CD4-positive, alpha-beta T cell treated with Interleukin-4 for 4 hours (primary cell): ENCODE measurements at regions not wholly inside any gene's neighbourhood (a gene's known extent, or its start where the extent isn't known, plus 50 kb on each side); places are given as distances from the start of the nearest gene placed in this dataset.
"Not testable (repeated sequence)": the region's sequence is repeated elsewhere in the genome, so short reads cannot be mapped to it uniquely, and the experiment has no call there.

ENCODE experiments used
- DNase-seq: peaks from one replicate; pipeline ENCODE4 v3.0.0-alpha.2; 2020

DNA sequence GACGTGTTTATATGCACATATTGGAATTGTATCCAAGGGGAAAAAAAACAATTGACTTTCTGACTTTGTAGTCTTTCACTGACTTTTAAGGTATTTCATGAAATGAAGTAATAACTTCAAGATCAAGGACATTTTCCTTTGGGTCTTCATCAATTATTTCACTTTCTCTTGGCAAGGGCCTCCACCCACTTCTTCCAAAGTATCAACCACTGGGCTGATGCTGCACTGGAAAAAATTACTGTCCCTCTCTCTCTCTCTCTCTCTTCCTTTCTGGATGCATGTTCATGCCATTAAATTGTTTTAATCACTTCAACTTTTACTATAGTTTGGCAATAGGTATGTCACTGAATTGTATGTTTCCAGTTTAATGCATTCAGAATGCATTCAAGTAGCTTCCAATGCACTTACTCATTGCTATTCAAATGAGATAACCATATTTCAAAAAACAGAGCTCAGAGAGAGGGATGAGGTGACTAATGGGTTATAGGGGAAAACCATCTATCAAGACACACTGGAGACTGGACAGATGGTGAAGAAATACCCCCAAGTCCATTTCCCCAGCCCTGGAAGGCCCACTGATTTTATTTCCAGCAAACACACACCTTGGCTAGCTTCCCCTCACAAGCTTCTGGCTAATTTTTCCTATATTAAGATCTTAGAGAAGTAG lies 585.3 kb downstream of the EBF1 start:
- no peak for DNase-seq

DNA sequence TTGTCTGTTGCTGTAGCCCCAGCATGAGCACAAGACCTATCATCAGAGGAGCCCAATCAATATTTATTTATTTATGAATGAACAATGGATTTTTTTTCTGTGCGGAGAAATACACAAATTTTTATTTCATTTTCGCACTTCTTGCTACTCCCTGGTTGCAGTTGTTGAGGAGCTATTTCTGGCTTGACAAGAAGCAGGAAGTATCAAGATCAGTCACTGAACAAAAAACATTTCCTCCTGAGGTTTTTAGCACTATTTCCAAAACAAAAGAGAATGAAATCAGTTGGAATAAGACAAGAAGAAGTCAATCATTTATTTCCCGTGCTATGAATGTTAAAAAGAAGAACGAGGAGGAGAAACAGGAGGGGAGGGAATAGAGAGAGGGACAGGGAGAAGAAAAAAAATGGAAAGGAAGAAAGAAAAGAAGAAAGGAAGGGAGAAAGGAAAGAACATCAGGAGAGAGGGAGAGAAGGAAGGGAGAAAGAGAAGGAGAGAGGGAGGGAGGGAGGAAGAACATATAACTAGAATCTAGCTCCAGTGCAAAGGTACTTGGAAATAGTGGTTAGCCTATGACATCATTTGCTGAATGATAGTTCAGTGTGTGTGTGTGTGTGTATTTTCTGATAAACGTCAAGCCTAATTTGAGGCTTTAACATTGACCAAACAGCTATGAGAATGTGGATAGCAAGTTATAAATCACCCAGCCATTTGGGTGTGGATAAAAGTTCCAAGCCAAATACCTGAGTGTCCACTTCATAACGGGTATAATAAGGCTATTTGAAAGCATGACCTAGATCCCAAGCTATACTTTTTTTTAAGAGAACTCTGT lies 586.0 kb downstream of the EBF1 start:
- DNase-seq, result no peak

DNA sequence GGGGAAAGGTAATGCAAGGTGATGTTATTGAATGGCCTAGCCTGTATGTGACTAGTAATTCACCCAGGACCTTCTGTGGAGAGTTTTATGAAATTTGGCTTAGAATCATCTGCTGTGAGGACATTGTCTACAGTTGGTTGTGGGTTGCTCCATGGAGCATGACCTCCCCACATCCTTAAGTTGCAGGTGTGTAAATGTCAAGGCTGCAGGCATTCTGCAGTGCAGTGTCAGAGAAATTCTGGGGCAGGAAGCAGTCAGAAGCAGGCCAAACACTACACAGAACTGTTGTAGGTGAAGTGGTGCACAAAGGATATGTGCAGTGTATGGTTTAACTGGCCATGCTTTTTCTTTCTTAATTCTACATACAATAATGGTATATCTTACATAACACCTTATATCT lies 588.3 kb downstream of the EBF1 start:
- DNase-seq, result no peak

DNA sequence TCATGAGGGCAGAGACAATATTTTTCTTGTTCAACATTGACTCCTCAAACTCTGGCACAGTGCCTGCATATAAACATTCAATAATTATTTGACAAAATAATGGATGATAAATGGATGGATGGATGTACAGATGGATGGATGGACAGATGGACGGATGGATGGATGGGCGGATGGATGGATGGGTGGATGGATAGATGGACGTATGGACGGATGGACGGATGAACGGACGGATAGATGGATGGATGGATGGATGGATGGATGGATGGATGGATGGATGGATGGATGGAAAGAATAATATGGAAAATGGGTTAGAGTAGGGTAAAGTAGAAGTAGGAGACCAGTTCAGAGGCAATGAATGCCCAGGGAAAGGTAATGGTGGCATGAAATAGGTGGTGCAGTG lies 589.2 kb downstream of the EBF1 start:
- no peak for DNase-seq

DNA sequence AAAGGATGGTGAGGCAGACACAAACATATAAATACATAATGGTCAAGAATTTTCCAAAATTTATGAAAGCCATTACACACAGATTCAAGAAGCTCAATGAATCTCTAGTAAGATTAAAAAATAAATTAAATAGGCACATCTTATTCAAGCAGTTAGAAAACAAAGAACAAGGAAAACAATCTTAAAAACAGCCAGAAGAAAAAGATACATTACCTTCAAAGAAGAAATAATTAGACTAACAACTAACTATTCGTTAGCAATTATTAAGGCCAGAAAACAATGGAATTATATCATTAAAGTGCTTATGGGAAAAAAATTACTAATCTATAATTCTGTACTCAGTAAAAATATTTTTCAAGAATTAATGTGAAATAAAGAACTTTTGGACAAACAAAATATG lies 593.1 kb downstream of the EBF1 start:
- DNase-seq, result no peak

DNA sequence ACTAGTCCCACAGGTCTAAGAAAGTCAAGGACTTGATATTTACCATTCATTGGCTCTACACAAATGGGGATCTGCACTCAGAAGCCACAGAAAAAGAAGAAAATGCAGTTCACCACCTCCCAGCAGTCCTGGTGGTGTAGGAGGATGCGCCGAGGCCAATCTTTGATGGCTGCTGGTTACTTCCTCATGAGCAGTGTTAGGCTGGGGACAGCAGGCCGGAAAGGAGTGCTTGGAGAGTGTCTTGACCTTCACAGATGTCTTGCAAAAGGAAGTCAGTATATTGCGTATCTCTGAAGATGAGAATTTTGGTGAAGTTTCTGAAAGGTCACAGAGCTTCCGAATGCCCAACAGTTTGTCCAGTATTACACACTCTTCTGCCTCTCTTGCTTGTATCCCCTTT lies 597.0 kb downstream of the EBF1 start:
- DNase-seq, result no peak

DNA sequence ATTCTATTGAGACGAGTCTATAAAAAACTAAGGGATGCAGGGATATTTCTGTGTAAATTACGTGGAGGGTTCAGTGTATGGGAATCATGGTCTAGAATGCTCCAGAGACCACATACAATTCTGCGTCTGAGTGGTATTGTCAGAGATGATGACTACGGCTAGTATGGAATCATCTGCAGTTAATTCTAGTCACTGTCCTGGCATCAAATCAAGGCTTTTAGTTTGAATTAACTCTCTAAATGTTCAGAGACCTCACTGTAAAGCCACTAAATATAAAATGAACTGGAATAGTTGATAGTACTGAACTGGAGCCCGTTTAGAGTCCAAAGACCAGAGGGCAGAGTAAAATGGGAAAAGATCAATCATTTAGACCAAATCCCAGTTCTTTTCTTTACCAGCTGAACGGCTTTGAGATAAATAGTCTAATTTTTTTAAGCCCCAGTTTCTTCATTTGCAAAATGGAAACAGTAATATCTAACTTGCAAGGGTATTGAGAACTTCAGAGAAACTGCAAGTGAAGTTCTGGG lies 599.8 kb downstream of the EBF1 start:
- no peak for DNase-seq

DNA sequence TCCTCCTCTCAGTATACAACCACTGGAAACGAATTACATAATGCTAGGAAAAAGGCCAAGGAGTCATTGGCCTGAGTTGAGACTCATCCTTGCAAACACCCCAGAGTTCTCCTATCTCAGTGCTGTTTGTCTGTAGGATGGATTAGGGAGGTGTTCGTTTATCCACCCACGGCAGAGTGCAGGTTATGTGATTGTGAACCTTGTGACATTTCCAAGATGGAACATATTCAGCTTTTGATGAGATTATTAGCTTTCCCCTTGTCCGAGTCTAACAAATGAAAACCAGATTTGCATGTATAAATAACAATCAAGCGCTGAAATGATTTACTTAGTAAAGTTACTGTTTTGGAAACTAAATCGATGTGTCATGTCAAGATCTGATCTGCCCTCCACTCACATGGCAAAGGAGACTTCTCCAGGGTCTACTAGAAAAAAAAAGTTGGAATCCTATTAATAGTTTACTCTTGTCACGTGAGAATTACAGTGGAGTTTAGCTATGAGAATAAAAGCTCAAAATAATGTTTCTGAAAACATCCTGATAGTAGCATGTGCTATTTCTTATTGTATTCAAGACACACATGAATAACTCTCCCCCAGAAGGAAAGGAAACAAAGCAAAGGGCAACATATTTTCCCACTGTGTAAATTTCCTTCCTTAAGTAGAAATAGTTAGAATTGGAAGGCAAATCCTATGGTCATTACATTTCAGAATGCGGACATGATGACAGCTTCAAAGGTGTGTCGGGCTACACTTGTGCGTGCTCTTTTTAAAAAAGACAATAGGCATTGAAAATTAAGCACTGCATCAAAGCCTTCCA lies 600.4 kb downstream of the EBF1 start:
- no peak for DNase-seq

DNA sequence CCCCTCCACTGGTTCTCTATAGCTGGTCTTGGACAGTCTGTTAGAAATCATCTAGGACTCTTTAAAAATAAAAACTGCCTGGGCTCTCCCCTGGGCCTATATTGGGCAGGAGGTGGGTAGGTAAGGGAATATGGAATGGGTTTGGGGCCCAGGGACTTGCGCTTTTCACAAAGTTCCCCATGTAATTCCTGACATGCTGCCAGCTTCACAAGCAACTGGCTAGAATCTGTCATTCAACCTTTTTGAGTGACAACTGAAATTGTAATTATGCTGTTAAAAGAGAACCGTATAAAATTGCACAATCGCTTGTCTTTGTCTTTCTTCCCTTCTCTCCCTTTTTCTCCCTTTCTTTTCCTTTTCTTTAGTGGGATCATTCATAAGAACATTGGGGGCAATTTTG lies 603.1 kb downstream of the EBF1 start:
- DNase-seq, result no peak

DNA sequence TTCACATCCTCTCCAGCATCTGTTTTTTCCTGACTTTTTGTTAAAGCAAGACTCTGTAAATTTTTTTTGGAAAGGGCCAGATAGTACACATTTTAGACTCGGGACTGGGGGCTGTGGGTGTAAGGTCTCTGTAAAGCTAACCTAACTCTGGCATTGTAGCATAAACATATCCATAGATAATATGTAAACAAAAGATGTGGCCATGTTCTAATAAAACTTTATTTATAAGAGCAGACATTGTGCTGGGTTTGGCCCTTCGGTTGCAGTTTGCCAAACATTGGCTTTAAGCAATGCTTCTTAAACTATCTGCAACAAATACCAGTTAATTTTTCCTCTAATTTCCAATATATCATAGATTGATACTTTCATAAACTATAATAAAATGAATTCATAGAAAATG lies 605.2 kb downstream of the EBF1 start:
- no peak for DNase-seq

DNA sequence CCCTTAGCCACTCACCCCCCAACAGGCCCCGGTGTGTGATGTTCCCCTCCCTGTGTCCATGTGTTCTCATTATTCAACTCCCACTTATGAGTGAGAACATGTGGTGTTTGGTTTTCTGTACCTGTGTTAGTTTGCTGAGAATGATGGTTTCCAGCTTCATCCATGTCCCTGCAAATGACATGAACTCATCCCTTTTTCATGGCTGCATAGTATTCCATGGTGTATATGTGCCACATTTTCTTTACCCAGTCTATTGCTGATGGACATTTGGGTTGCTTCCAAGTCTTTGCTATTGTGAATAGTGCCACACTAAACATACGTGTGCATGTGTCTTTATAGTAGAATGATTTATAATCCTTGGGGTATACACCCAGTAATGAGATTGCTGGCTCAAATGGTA lies 605.7 kb downstream of the EBF1 start:
- not testable (repeated sequence) for DNase-seq

DNA sequence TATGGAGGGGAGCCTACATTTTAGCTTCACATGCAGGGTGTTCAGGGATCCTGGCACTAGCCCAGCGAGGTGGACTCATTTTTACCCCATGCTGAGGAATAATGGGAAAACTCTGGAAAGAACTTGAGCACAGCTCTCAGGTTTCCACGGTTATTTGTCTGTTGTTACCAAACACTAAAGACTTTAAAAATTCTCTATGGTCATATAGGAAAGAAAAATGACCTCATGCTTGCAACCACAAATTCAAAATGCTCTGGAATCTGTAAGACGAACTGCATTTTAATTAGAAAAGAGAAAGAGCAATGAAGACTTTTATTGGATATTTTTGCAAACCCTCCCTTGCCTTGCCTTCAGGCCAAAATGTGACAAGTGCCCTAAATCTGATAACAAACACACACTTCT lies 606.9 kb downstream of the EBF1 start:
- DNase-seq, result no peak

DNA sequence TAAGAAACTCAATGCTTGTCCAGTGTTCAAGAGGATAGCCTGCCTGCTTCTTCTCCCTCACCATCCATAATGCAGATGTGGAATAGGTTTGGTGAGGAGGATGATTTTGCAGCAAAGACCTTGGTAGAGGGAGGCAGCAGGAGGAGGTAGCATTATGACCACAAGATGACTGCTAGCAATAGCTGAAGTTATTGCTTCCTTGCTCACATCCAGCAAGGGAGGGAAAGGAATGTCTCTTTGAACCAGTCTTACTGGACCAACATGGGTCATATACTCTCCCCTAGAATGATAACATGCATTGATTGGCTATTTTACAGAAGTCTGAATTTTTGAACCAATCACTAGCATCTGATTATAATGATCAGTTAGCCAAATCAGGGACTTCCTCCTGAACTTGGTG lies 607.6 kb downstream of the EBF1 start:
- no peak for DNase-seq

DNA sequence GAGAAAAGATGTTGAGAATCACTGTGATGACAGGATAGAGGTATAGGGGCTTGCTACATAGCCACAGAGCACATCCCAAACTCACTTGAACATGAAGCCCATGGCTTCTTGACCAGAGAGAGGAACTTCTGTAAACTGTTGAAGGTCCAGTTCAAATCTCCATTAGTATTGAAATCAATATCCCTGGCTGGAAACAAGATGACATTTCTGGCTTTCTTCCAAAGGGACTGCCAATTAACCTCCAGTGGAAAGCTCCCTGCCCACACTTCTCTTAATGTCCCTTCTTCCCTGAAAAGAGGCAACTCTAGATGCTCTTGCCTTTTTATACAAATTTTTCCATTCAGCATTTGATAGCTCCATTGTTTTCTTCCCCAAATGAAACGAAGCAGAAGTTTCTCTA lies 612.1 kb downstream of the EBF1 start:
- DNase-seq, result no peak

DNA sequence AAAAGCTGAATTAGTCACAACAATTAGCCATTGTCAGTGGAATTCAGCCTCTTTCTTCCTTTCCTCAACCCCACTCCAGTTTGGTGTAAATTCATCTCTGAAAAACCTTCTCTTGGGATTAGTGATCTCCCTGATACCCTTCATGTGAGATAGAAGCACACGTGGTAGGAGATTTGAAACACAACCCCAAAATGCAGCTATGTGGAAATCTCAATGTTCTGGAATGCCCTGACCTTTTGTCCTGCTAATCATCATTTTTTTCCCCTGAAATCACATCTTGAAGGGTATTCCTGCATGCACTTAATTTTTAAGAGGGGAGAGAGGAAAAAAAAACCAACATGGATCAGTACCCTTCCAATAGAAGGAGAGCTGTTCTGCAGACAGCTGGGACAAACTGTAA lies 612.6 kb downstream of the EBF1 start:
- no peak for DNase-seq

DNA sequence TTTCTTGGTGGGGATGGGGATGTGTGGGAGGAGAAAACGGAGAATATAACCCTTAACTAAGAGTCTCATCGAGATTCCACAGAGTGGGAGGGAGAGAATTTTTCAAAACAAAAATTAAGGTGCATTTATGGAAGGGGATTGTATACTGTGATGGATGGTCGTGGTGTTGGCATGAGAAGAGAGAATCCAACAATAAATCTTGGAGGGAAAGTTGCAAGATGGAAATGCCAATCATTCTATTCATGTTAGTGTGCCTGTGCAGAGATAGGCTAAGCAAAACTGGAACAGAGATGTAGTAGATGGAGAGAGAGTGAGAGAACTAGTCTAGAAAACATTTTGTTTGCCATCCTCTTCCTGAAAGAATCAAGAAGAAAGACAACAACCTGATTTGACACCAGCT lies 613.1 kb downstream of the EBF1 start:
- no peak for DNase-seq

DNA sequence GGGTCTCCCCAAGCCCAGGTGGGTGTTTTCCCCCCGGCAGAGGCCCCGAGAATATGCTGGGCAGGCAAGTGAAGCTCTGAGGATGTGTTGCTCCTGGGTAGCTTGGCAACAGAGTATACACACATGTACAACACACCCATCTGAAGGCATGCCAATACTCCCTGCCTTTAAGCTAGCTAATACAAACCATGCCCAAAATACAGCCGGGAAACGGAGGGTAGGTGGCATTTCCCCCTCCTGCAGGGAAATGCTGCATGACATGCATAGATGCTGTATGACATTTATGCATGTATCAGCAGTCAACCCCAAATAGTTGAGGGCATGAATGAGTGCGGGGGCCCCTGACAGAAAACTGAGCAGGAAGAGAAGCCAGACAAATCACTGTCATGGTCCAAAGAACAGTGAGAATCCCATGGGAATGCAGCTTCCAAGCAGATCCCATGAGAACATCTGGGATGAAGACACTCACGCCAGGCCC lies 614.1 kb downstream of the EBF1 start:
- no peak for DNase-seq

DNA sequence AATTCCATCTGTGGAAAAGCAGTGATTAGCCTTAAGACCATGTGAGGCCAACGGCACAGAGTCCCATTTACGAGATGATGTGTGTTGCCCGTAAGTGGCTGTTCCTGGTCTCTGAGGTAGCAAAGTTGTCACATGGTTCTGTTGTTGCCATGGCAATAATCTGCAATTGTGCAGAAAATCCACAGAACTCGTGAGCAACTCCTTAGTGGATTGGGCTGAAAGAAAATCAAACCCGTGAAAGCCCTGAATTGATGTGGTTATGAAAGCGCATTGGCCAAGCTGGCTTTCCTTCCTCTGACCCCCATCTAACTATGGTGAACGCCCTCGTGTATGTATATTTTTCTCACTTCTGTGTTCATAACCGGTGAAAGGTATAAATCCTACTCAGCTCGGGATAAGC lies 614.7 kb downstream of the EBF1 start:
- DNase-seq, result no peak

DNA sequence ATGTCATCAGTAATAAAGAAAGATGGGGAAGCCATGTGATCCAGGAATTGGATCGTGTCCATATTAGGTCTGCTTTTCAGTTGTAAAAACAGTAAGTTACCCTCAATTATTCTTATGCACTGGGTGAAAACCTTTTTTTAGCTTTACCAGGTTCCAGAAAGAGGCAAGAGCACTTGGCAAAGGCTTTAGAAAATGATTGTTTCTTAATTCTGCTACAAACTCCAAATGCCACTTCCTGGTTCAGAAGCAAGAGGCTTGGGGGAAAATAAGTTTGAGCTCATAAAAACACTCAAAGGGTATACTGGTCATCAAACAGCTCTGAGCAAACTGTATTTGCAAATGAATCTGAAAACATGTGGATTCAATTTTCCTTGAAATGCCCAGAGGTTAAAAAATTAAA lies 615.6 kb downstream of the EBF1 start:
- DNase-seq, result no peak

DNA sequence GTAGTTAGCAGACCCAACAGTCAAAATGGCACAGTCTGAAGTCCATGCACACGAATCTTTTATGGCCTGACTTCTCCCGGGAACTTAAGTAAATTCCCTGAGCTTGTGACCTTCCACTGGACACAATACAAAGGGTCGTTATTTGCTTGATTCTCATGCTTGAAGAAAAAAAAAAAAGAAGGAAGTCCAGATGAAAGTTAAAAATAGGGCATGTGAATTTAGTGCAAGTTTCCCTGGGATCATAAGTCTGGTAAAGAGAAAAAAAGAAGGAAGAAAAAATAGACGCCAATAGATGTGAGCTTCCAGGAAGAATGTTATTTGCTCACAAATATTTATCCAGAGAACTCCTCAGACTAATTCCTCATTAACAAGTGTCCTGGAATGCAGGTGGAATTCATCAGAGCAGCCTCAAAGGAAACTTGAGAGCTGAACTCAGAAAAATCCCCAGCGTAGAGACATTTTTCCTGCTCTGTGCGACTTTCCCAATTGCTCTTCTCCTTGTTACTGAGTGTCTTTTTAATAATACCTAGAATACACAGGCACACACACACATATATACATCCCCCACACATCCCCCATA lies 616.3 kb downstream of the EBF1 start:
- DNase-seq, result no peak

DNA sequence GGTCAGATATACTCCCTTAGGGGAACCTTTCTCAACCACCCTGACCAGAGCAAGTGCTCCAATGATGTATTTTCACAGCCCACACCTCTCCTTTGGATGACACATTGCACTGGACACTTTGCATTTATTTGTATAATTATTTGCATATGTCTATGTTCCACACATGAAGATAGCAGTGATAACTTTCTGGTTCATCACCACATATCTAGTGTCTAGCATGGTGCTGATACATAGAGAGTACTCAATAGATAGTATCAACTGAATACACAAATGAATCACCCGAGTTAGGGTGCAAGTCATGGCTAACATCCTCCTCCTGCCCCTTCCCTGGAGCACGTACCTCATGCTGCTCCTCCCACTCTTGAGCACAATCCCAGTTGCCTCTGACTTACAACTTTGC lies 617.6 kb downstream of the EBF1 start:
- DNase-seq, result no peak

DNA sequence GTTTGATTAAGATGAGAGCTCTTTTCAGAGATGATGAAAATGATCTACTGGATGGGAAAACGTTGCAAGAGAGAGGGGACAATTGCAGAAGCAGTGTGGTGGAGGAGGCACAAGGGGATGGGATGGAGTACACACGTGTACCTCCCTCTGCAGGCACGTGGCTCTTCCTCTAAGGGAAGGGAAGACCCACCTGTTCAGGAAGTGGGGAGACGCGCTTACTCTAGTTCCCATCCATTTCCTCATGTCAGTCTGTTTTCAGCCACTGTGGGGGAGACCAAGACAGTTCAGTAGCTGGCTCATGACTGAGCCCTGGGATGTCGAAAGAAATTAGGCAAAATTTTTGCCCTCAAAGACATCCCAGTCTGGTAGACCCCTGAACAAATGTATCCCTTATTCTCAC lies 619.2 kb upstream of the CLINT1 start:
- no peak for DNase-seq

DNA sequence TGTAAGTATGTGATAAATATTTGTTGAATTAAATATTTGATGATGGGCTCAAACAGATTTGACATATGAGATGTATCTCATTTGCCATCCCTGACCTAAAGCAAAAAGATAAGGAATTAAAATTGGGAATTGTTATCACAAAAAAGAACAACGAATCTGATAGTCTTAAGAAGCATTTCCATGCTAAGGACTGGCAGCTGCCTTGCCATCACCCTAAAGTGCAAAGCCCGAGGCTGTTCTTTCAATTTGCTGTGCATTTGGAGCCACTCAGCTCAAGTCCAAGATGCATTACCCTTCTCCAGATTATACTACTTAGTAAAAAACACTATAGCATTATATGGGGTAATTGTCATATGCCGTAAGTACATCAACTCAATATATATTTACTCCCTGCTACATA lies 618.3 kb upstream of the CLINT1 start:
- DNase-seq, result no peak
